Adrenal gland (tissue), 5 donors: ENCODE measurements at regions not wholly inside any gene's neighbourhood (a gene's known extent, or its start where the extent isn't known, plus 50 kb on each side); places are given as distances from the start of the nearest gene placed in this dataset.

Experiments
- POLR2A ChIP-seq, 2 donors: fragments of 450-650 bp; IDR thresholded peaks; one replicate each; pipeline ENCODE4 v1.6.1; 2017; ENCODE audit warnings: antibody characterized with exemption in 2 of 2, mild to moderate bottlenecking in 2 of 2, moderate library complexity in 1 of 2
- TF ChIP-seq, protein P1 (sequence below), 6 experiments: fragments of 450-650 bp in 4 of 6; fragments of 200-600 bp in 2 of 6; sonication (generic) in 1 of 6; IDR thresholded peaks; 1 replicate in 5 of 6; 2 replicates in 1 of 6; pipeline versions ENCODE4 v1.5.1 to v1.8.0; 2016 to 2021; ENCODE audit warnings: antibody characterized with exemption in 6 of 6, mild to moderate bottlenecking in 2 of 6, moderate library complexity in 1 of 6
- donor health status: DM: no; HTN: no; CAD: no.

DNA sequence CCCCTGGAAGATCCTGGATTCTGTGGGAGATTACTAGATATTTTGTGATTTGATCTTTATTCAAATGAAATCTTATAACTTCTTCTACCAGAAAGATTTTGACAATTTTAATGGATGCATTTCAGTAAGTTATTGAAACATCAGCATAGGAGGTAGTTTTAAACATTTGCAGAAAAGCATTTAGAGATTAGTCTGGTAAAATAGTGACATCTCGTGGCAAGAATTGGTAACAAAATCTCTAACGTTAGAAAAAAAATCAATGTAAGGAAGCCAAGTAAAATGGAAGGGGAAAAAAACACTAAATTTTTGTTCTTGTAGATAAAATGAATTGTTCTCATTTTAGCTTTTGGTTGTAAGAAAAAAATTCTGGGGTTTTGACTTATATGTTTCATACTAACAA is 73.3 kb downstream of the TASL start:
- no peak for TF ChIP-seq POLR2A (IDR thresholded peaks at IDR 0.05)
- TF ChIP-seq, protein P1, sequence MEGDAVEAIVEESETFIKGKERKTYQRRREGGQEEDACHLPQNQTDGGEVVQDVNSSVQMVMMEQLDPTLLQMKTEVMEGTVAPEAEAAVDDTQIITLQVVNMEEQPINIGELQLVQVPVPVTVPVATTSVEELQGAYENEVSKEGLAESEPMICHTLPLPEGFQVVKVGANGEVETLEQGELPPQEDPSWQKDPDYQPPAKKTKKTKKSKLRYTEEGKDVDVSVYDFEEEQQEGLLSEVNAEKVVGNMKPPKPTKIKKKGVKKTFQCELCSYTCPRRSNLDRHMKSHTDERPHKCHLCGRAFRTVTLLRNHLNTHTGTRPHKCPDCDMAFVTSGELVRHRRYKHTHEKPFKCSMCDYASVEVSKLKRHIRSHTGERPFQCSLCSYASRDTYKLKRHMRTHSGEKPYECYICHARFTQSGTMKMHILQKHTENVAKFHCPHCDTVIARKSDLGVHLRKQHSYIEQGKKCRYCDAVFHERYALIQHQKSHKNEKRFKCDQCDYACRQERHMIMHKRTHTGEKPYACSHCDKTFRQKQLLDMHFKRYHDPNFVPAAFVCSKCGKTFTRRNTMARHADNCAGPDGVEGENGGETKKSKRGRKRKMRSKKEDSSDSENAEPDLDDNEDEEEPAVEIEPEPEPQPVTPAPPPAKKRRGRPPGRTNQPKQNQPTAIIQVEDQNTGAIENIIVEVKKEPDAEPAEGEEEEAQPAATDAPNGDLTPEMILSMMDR (IDR thresholded peaks at IDR 0.05): peak; percentile 37 to 63 (median 52)
